GM04503 (cell line): ENCODE measurements at regions not wholly inside any gene's neighbourhood (a gene's known extent, or its start where the extent isn't known, plus 50 kb on each side); places are given as distances from the start of the nearest gene placed in this dataset.
"Not testable (repeated sequence)": the region's sequence is repeated elsewhere in the genome, so short reads cannot be mapped to it uniquely, and the experiment has no call there.

Source experiments
- DNase-seq: peaks from one replicate; pipeline ENCODE4 v3.0.0-alpha.2; 2012; ENCODE audit warnings: low read depth

- no peak for DNase-seq
Observed at GRCh38 chr19:31529121-31529520, 179.9 kb upstream of the TSHZ3 start.

DNA sequence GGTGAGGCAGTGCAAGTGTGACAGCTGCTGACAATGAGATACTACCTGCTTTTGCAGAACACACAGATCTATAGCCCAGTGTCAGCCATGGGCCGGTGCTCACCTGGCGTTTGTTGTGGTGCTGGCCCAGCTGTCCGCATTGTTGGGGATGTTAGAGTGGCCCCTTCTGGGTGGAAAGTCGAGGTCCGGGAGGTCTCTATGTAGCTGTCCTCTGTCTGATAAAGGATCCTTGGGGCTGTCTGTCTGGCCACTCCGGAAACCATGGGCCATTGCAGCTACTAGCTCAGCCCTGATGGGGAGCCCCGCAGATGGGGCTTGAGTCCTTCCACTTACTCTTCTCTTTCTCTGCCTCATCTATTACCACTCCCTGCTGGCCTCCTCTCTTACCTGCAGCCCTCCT is 181.5 kb upstream of the TSHZ3 start:
- no peak for DNase-seq

GRCh38 chr19:31531326-31531725 is 182.1 kb upstream of the TSHZ3 start:
- no peak for DNase-seq

- DNase-seq = no peak
Observed at GRCh38 chr19:31532034-31532433, 182.8 kb upstream of the TSHZ3 start.

DNA sequence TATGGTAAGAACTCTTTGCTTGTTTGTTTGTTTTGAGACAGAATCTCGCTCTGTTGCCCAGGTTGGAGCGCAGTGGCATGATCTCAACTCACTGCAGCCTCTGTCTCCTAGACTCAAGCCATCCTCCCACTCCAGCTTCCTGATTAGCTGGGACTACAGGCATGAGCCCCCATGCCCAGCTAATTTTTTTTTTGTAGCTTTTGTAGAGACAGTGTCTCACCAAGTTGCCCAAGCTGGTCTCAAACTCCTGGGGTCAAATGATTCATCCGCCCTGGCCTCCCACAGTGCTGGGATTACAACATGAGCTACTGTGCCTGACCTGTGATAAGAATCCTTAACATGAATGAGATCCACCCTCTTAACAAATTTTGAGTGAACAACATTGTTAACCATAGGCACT is 183.9 kb upstream of the TSHZ3 start:
- no peak for DNase-seq

GRCh38 chr19:31534231-31534630 is 185.0 kb upstream of the TSHZ3 start:
- DNase-seq = no peak

DNA sequence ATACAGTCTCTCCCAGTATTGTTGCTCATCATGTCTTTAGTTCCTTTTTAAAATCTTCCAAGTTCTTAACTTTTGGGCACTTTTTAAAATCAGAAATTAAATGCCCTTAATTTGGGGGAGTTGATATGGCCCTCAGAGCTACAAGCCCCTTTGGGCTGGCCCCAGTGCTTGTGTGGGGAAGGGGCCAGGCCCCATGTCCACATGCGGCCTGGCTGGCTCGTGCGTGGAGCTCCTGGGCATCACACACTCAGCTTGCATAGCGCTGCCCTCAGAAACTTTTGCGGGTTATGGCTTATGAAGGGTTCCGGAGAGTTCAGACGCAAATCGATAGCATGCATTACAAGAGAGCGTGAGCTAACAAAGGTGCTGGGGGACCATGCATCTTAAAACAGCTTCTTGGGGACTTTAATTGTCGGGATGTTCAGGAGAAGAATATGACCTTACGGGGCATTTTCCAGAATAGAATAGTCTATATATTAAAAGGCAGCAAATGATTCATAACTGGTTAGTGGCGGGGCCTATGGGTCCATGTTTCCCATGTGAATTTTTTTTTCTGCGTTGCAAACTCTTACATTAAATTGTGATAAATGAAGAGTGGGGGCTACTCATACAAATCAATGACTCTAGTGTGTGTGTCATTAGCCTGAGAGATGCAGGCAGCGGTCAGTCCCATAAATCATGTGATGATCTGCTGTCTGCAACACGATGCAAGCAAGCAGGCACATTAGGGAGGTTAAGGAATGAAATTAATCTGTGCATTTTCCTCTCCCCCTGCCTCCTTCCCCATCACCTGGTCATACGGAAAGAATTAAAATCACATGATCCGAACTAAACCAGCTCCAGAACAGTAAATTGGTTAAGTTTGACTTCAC is 185.8 kb upstream of the TSHZ3 start:
- DNase-seq = no peak

DNA sequence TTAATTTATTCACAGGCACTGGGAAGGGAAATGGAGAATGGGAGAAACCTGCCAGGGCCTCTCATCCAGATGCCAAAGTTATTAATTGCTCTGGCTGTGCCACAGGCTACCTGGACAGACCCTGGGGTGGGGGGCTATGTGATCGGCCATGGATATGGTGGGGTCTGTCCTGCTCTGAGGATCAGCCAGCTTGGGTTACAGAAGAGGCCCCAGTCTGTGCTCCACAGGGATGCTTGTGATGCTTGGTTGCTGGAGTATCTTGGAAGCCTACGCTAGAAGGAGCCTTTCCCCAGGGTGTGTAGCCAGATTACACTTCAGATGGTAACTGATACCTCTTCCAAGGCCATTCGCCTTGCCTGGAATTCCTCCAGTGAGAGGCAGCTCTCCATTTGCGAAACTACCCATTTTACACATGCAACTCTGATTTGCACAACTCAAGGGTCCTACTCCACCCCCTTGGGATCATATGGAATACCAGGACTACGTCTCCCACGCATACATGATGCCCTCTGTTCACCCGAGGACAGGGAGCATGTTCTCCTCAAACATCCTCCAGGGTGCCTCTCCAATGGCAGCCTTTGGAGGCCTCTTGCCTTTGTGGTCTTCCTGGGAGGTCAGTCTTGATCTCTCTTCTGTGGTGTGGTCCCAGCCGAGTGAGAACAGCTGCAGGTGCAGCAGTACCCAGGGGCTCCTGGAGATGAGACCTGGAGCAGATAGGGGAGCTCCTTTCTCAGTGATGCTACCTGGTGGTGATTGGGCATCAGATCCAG is 186.6 kb upstream of the TSHZ3 start:
- DNase-seq = no peak

GRCh38 chr19:31537136-31537535 is 187.9 kb upstream of the TSHZ3 start:
- DNase-seq = no peak

DNA sequence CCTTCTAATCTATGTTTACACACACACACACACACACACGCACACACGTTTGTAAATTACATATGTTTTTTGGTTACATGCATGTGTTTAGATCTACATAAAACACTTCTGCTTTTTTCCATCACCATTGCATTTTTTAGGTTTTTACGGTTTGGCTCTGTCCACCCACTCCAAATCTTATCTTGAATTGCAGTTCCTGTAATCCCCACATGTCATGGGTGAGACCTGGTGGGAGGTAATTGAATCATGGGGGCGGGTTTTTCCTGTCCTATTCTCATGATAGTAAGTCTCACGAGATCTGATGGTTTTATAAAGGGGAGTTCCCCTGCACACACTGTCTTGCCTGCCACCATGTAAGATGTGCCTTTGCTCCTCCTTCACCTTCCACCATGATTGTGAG is 188.7 kb upstream of the TSHZ3 start:
- not testable (repeated sequence) for DNase-seq

DNA sequence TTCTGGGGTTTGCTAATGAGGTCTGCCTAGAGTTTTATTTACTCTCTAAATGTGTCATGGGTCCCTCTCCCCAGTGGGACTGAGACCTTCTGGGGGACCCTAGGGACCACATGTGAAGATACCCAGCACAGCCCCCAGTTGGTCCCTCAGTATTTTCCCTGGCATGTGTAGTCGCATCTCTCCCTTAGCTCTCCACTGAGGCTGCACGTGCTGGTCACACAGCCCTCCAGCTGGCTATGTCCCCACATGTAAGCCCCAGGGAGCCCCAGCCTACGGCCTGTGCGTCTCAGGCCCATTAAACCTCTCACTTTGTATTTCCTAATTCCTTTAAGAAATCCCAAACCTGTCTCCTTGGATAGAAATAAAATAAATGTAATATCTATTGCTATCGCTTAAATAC is 189.6 kb upstream of the TSHZ3 start:
- DNase-seq = no peak

DNA sequence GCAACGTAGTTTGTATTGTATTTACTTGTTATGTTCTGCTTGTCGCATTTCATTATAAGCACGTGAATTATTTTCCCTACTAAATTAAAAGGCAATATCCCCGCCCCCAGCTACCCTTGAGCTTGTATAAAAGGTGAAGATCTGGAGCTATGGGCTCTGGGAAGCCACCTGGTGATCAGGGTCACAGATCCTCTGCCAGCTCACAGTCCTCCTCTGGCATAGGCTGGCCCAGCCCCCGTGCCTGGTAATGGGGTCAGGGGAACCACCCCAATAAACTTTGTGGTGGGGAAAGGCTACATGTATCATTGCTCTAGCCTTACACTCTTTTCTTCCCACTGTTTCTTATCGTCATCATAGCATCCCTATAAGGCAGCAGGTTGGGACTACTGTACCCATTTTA is 190.2 kb upstream of the TSHZ3 start:
- DNase-seq = no peak

GRCh38 chr19:31541396-31541795 is 192.2 kb upstream of the TSHZ3 start:
- no peak for DNase-seq

GRCh38 chr19:31543456-31543855 is 194.2 kb upstream of the TSHZ3 start:
- no peak for DNase-seq

GRCh38 chr19:31545777-31546176 is 196.5 kb upstream of the TSHZ3 start:
- no peak for DNase-seq

GRCh38 chr19:31546205-31546960 is 197.1 kb upstream of the TSHZ3 start:
- no peak for DNase-seq

GRCh38 chr19:31548941-31549340 is 199.7 kb upstream of the TSHZ3 start:
- DNase-seq = no peak

GRCh38 chr19:31553112-31553845 is 204.0 kb upstream of the TSHZ3 start:
- DNase-seq = no peak

GRCh38 chr19:31553846-31554215 is 204.6 kb upstream of the TSHZ3 start:
- DNase-seq = no peak

DNA sequence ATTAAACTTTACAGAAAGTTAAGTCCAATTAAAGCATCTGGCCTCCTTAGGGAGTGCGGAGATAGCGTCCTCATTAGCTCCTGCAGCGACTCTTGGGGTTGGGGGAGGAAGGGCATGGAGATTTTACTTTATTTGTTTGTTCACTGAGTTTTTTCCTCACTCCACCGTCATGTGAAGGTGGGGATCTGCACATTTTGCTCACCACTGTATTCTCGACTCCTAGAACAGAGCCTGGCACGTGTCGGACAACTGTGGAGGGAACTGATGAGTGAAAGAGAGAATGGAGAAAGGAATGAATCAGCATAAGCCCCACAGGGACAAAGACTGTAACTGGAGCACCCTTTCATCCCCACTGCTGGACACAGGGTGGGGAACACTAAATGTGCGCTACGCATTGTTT is 205.1 kb upstream of the TSHZ3 start:
- no peak for DNase-seq

GRCh38 chr19:31555634-31556215 is 206.5 kb upstream of the TSHZ3 start:
- no peak for DNase-seq

DNA sequence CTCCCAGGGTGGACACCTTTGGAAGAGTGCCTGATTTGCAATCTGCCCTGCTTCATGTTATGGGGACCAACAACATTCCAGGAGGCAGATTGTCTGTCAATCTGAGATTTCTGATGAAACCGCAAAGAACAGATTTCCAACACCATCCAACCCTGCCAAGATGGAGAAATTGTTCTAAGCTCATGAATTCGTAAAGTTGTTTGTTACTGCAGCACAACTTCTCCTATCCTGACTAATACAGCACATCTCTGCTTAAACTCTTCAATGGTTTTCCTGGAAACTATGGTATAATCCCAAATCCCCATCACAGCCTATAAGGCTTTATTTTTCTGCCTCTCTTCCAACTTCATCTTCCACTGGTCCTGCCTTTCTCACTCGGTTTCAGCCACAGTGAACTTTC is 210.3 kb upstream of the TSHZ3 start:
- DNase-seq = no peak
